Endothelial cell of umbilical vein (primary cell): ENCODE measurements at regions not wholly inside any gene's neighbourhood (a gene's known extent, or its start where the extent isn't known, plus 50 kb on each side); places are given as distances from the start of the nearest gene placed in this dataset.

Experiments
- BruUV-seq: library from RNA; stranded (reverse); fragments of 400-500 nt; replicated peaks from 2 replicates; lab custom pipeline; 2021; lab: Mats Ljungman, UMichigan
- CTCF ChIA-PET: fragments of 300-600, 350-600 bp; sonication (Branson Sonifier 250); formaldehyde crosslinking; loops from one replicate; lab custom pipeline; 2021; ENCODE audit warnings: antibody characterized with exemption, inconsistent platforms; lab: Charles Lee
- POLR2A ChIA-PET: fragments of 300-600, 350-600 bp; sonication (Branson Sonifier 250); formaldehyde crosslinking; loops from one replicate; lab custom pipeline; 2021; ENCODE audit warnings: antibody characterized with exemption, inconsistent platforms; lab: Charles Lee
- DNase-seq: peaks from one replicate; pipeline ENCODE4 v3.0.0-alpha.2; 2011; ENCODE audit warnings: low read depth, low spot score
- FAIRE-seq: peaks from 2 replicates; lab custom pipeline; 2011; peaks lifted over from hg19 to GRCh38; lab: Jason Lieb, UNC
- H2AFZ ChIP-seq: 2 replicates; pipeline ENCODE4 v1.6.0; 2012; ENCODE audit warnings: low read depth, low read length, control low read depth, inconsistent platforms
- H3K27ac ChIP-seq: 2 replicates; pipeline ENCODE4 v1.5.1; 2011; ENCODE audit warnings: low read depth, mild to moderate bottlenecking, control low read depth, low read length, moderate library complexity; ENCODE audit not compliant: insufficient read depth
- H3K27me3 ChIP-seq, 2 experiments: 2 replicates each; pipeline versions ENCODE4 v1.6.0 to v1.6.1; 2011; ENCODE audit warnings: low read length in 2 of 2, mixed read lengths in 1 of 2; ENCODE audit not compliant: control insufficient read depth in 2 of 2, insufficient read depth in 2 of 2
- H3K36me3 ChIP-seq, 2 experiments: 2 replicates in 1 of 2; 3 replicates in 1 of 2; pipeline ENCODE4 v1.5.1; 2011; ENCODE audit warnings: low read length in 2 of 2, mild to moderate bottlenecking in 1 of 2, moderate library complexity in 1 of 2; ENCODE audit not compliant: control insufficient read depth in 2 of 2, insufficient read depth in 2 of 2; ENCODE audit errors: extremely low read depth in 1 of 2
- H3K4me1 ChIP-seq: 3 replicates; pipeline ENCODE4 v1.5.1; 2011; ENCODE audit warnings: mild to moderate bottlenecking, low read length; ENCODE audit not compliant: control insufficient read depth, insufficient read depth; ENCODE audit errors: extremely low read depth
- H3K4me2 ChIP-seq: 2 replicates; pipeline ENCODE4 v1.6.1; 2011; ENCODE audit warnings: low read length, control low read depth, mixed read lengths; ENCODE audit not compliant: insufficient read depth
- H3K4me3 ChIP-seq, 3 experiments: fragments of 200-600 bp in 1 of 3; sonication (generic), shearing (Covaris generic) in 1 of 3; replicated peaks in 1 of 3; 2 replicates each; pipeline ENCODE4 v1.5.1; 2011 to 2016; ENCODE audit warnings: control low read depth in 3 of 3, low read length in 3 of 3, mild to moderate bottlenecking in 2 of 3, inconsistent platforms in 1 of 3, low read depth in 1 of 3, moderate library complexity in 1 of 3; ENCODE audit not compliant: insufficient read depth in 1 of 3
- H3K79me2 ChIP-seq: 2 replicates; pipeline ENCODE4 v1.6.0; 2012; ENCODE audit warnings: low read length, inconsistent platforms; ENCODE audit not compliant: control insufficient read depth, insufficient read depth
- H3K9ac ChIP-seq: replicated peaks from 2 replicates; pipeline ENCODE3; 2011; ENCODE audit warnings: low read length, control low read depth; ENCODE audit not compliant: insufficient read depth; ENCODE audit errors: extremely low read depth
- H3K9me1 ChIP-seq: replicated peaks from 3 replicates; pipeline ENCODE4 v1.6.0; 2011; ENCODE audit warnings: mild to moderate bottlenecking, low read length; ENCODE audit not compliant: control insufficient read depth, insufficient read depth; ENCODE audit errors: extremely low read depth
- H3K9me3 ChIP-seq: replicated peaks from 2 replicates; pipeline ENCODE4 v1.5.1; 2012; ENCODE audit warnings: low read length, inconsistent platforms; ENCODE audit not compliant: control insufficient read depth, insufficient read depth
- H4K20me1 ChIP-seq: replicated peaks from 2 replicates; pipeline ENCODE3; 2011; ENCODE audit warnings: mild to moderate bottlenecking, low read length; ENCODE audit not compliant: control insufficient read depth, insufficient read depth; ENCODE audit errors: extremely low read depth
- CTCF ChIP-seq, 2 donors: IDR thresholded peaks; 1 replicate in 1 of 2; 2 replicates in 1 of 2; pipeline ENCODE4 v1.5.1; 2011; ENCODE audit warnings: low read length in 2 of 2, mild to moderate bottlenecking in 2 of 2, moderate library complexity in 2 of 2, control low read depth in 1 of 2, inconsistent platforms in 1 of 2, low read depth in 1 of 2; ENCODE audit not compliant: insufficient read depth in 1 of 2; ENCODE audit errors: extremely low read depth in 1 of 2
- EZH2 ChIP-seq: IDR thresholded peaks from 2 replicates; pipeline ENCODE4 v1.6.1; 2012; ENCODE audit warnings: borderline replicate concordance, low read depth, mild to moderate bottlenecking, moderate library complexity, low read length, inconsistent platforms; ENCODE audit not compliant: severe bottlenecking
- FOS ChIP-seq: IDR thresholded peaks from 2 replicates; pipeline ENCODE4 v1.6.1; 2011; ENCODE audit warnings: mild to moderate bottlenecking, low read length, moderate library complexity, borderline replicate concordance; ENCODE audit not compliant: insufficient read depth
- GATA2 ChIP-seq: IDR thresholded peaks from 2 replicates; pipeline ENCODE4 v1.7.0; 2011; ENCODE audit warnings: low read depth, mild to moderate bottlenecking, moderate library complexity, mixed read lengths, low read length; ENCODE audit not compliant: insufficient read length, insufficient read depth
- JUN ChIP-seq: IDR thresholded peaks from 2 replicates; pipeline ENCODE4 v1.6.1; 2011; ENCODE audit warnings: borderline replicate concordance, low read depth; ENCODE audit not compliant: insufficient read length, insufficient read depth
- MYC ChIP-seq: IDR thresholded peaks from one replicate; pipeline ENCODE4 v1.6.1; 2011; ENCODE audit warnings: mild to moderate bottlenecking, low read depth, low read length
- POLR2A ChIP-seq: IDR thresholded peaks from 2 replicates; pipeline ENCODE4 v1.6.1; 2012; ENCODE audit warnings: low read depth, mild to moderate bottlenecking, control low read depth, low read length
- POLR2AphosphoS5 ChIP-seq: IDR thresholded peaks from 2 replicates; pipeline ENCODE4 v1.6.1; 2012; ENCODE audit warnings: low read depth, mild to moderate bottlenecking, control low read depth, low read length, moderate library complexity; ENCODE audit not compliant: insufficient read depth
- dilution Hi-C: fragments of 300-500 bp; cut with MboI; formaldehyde crosslinking; loops from one replicate; pipeline ENCODE4 v1.15.0; 2019; ENCODE audit warnings: low sequenced_read_pairs; ENCODE audit not compliant: extremely low pct_ligation_motif_present
- intact Hi-C: fragments of 100-400 bp; cut with micrococcal nuclease; formaldehyde crosslinking; loops from one replicate; pipeline ENCODE4 v1.10.0; 2022
- TF ChIP-seq, protein P1 (sequence below): IDR thresholded peaks from 2 replicates; pipeline ENCODE4 v1.6.1; 2011; ENCODE audit not compliant: insufficient read depth, insufficient read length

DNA sequence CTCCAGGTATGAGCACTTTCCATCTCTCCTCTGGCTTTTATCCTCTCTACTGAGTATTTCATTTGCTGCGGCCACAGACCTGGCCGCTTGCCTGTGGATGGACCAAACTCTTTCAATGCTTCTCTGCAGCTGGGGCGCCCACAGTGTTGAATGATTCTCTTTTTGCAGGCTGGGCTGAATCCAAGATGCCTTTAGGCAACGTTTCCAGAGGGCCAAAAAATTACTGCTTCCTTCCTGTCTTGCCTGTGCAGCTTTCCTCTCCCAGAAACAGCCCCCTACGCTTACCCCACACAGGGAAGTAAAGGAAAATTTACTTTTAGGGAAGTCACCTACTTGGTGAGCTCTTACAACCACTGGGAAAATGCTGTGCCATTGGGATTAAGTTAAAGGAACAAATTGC is 55.6 kb upstream of the JDP2 start:
- H3K9me3 ChIP-seq = no peaks in the 10 kb centered on the region
- no peak for FAIRE-seq
- BruUV-seq = no TSS peak
- H3K27ac ChIP-seq = no peak overlapping the region
- intact Hi-C loops (no loop called here), dilution Hi-C loops (no loop called here)
- no peaks in the 10 kb centered on the region for H4K20me1 ChIP-seq
- H3K27me3 ChIP-seq = peaks cover 14 to 21% of the 10 kb centered on the region in 2 experiments
- no peaks in the 10 kb centered on the region for H3K79me2 ChIP-seq
- no peak overlapping the region for H3K9ac ChIP-seq
- no peak for DNase-seq
- no peaks in the 10 kb centered on the region for H3K36me3 ChIP-seq
- ChIA-PET POLR2A (no interaction called here), CTCF (interaction anchor here (1.0 kb wide), 1 partner anchor 12 kb away, joined by 3 read pairs; no protein-coding TSS in a partner anchor)
- H3K4me3 ChIP-seq = no peak overlapping the region
- H3K4me1 ChIP-seq = no peaks in the 10 kb centered on the region
- H2AFZ ChIP-seq = no peak overlapping the region
- TF ChIP-seq MYC (no peak), FOS (no peak), POLR2A (no peak)
- TF ChIP-seq, protein P1, sequence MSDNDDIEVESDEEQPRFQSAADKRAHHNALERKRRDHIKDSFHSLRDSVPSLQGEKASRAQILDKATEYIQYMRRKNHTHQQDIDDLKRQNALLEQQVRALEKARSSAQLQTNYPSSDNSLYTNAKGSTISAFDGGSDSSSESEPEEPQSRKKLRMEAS = no peak
- H3K9me1 ChIP-seq = no peaks in the 10 kb centered on the region
- no peak overlapping the region for H3K4me2 ChIP-seq

GRCh38 chr14:75373133-75373532 is 54.7 kb upstream of the JDP2 start:
- no peak for DNase-seq
- H3K9me1 ChIP-seq = no peaks in the 10 kb centered on the region
- intact Hi-C loops = no loop called here
- TF ChIP-seq GATA2 = no peak
- no peak for TF ChIP-seq CTCF (IDR thresholded peaks at IDR 0.05; ENCODE audit: extremely low read depth in 1 of 2, insufficient read depth in 1 of 2, low read depth in 1 of 2, low read length in 2 of 2)
- TF ChIP-seq POLR2AphosphoS5 = no peak
- TF ChIP-seq JUN = no peak
- TF ChIP-seq MYC = no peak
- TF ChIP-seq EZH2 = no peak
- TF ChIP-seq POLR2A = no peak
- TF ChIP-seq FOS = no peak
- TF ChIP-seq, protein P1 = no peak
- no peak overlapping the region for H3K4me3 ChIP-seq
- H3K27me3 ChIP-seq = peaks cover 17 to 21% of the 10 kb centered on the region in 2 experiments
- no TSS peak for BruUV-seq
- no peak overlapping the region for H3K4me2 ChIP-seq
- no peak overlapping the region for H3K27ac ChIP-seq
- H3K36me3 ChIP-seq = no peaks in the 10 kb centered on the region
- H3K4me1 ChIP-seq = no peaks in the 10 kb centered on the region
- H3K79me2 ChIP-seq = no peaks in the 10 kb centered on the region
- dilution Hi-C loops = no loop called here
- H2AFZ ChIP-seq = no peak overlapping the region
- H3K9ac ChIP-seq = no peak overlapping the region
- CTCF ChIA-PET = no interaction called here
- no peak for FAIRE-seq
- H4K20me1 ChIP-seq = no peaks in the 10 kb centered on the region
- POLR2A ChIA-PET = no interaction called here
- no peaks in the 10 kb centered on the region for H3K9me3 ChIP-seq
